GM23338 (cell line): ENCODE measurements at regions not wholly inside any gene's neighbourhood (a gene's known extent, or its start where the extent isn't known, plus 50 kb on each side); places are given as distances from the start of the nearest gene placed in this dataset.

ENCODE experiments used
- ATAC-seq: fragments of 200-7000 bp; cut with Tn5 transposase; 3 replicates; pipeline ENCODE4 v1.9.1; 2020
- DNase-seq: peaks from one replicate; pipeline ENCODE4 v3.0.0-alpha.2; 2015; ENCODE audit warnings: low spot score
- H2AFZ ChIP-seq: fragments of 200-600 bp; sonication (generic); 2 replicates; pipeline ENCODE4 v1.8.0; 2016; ENCODE audit warnings: antibody characterized with exemption, mild to moderate bottlenecking, moderate library complexity
- H3F3A ChIP-seq: fragments of 200-600 bp; sonication (generic); replicated peaks from 2 replicates; pipeline ENCODE4 v1.8.0; 2017; ENCODE audit warnings: antibody characterized with exemption, mixed run types, low read depth
- H3K27ac ChIP-seq: fragments of 200-600 bp; sonication (generic); 2 replicates; pipeline ENCODE4 v1.6.1; 2016; ENCODE audit warnings: low read depth
- H3K27me3 ChIP-seq: fragments of 200-600 bp; sonication (generic); 2 replicates; pipeline ENCODE4 v1.8.0; 2016; ENCODE audit warnings: mild to moderate bottlenecking, mixed run types, moderate library complexity; ENCODE audit not compliant: insufficient read depth
- H3K36me3 ChIP-seq: fragments of 200-600 bp; sonication (generic); 2 replicates; pipeline ENCODE4 v1.8.0; 2016; ENCODE audit warnings: mild to moderate bottlenecking; ENCODE audit not compliant: insufficient read depth
- H3K4me1 ChIP-seq: fragments of 200-600 bp; sonication (generic); 2 replicates; pipeline ENCODE4 v1.8.0; 2016; ENCODE audit warnings: mild to moderate bottlenecking, moderate library complexity; ENCODE audit not compliant: insufficient read depth
- H3K4me2 ChIP-seq: fragments of 200-600 bp; sonication (generic); 2 replicates; pipeline ENCODE4 v1.7.1; 2017; ENCODE audit warnings: mixed run types
- H3K4me3 ChIP-seq: fragments of 200-600 bp; sonication (generic); 2 replicates; pipeline ENCODE4 v1.6.1; 2016; ENCODE audit warnings: mixed run types
- H3K79me2 ChIP-seq: fragments of 200-600 bp; sonication (generic); replicated peaks from 2 replicates; pipeline ENCODE4 v1.8.0; 2017; ENCODE audit warnings: mild to moderate bottlenecking; ENCODE audit not compliant: insufficient read depth
- H3K9me2 ChIP-seq: fragments of 200-600 bp; sonication (generic); 2 replicates; pipeline ENCODE4 v1.8.0; 2017; ENCODE audit not compliant: insufficient read depth
- H4K20me1 ChIP-seq: fragments of 200-600 bp; sonication (generic); replicated peaks from 2 replicates; pipeline ENCODE4 v1.8.0; 2017; ENCODE audit warnings: mild to moderate bottlenecking; ENCODE audit not compliant: insufficient read depth
- H3K27ac Mint-ChIP-seq: 2 replicates; pipeline ENCODE4 v1.8.0; 2020; ENCODE audit warnings: inconsistent platforms, mild to moderate bottlenecking, moderate library complexity, mixed read lengths
- H3K27me3 Mint-ChIP-seq: 3 replicates; pipeline ENCODE4 v1.8.0; 2022; ENCODE audit warnings: low read depth, mild to moderate bottlenecking, moderate library complexity, mixed read lengths, inconsistent platforms; ENCODE audit not compliant: insufficient read depth, poor library complexity
- H3K36me3 Mint-ChIP-seq: 3 replicates; pipeline ENCODE4 v1.8.0; 2021; ENCODE audit warnings: low read depth, mild to moderate bottlenecking, inconsistent platforms, moderate library complexity, mixed read lengths
- H3K4me1 Mint-ChIP-seq: 3 replicates; pipeline ENCODE4 v1.8.0; 2020; ENCODE audit warnings: mild to moderate bottlenecking, inconsistent platforms, mixed read lengths
- H3K4me3 Mint-ChIP-seq: 3 replicates; pipeline ENCODE4 v1.8.0; 2021; ENCODE audit warnings: moderate library complexity, mild to moderate bottlenecking, inconsistent platforms, mixed read lengths
- H3K9me3 Mint-ChIP-seq: 3 replicates; pipeline ENCODE4 v1.8.0; 2020; ENCODE audit warnings: moderate library complexity, mild to moderate bottlenecking, inconsistent platforms, mixed read lengths
- EZH2 ChIP-seq: fragments of 200-600 bp; sonication (generic); IDR thresholded peaks from one replicate; pipeline ENCODE4 v1.8.0; 2017; ENCODE audit warnings: antibody characterized with exemption, mild to moderate bottlenecking, low read depth; ENCODE audit not compliant: unreplicated experiment
- JUNB ChIP-seq: IDR thresholded peaks from one replicate; pipeline ENCODE4 v1.6.1; 2016; ENCODE audit warnings: antibody characterized with exemption; ENCODE audit not compliant: unreplicated experiment
- NANOG ChIP-seq: IDR thresholded peaks from 2 replicates; pipeline ENCODE4 v1.6.1; 2016; ENCODE audit warnings: antibody characterized with exemption, borderline replicate concordance
- POLR2AphosphoS5 ChIP-seq: IDR thresholded peaks from 2 replicates; pipeline ENCODE4 v1.6.1; 2016; ENCODE audit warnings: antibody characterized with exemption, low read depth
- ZNF114 ChIP-seq: fragments of 250-450 bp; sonication (Bioruptor Pico); IDR thresholded peaks from 2 replicates; pipeline ENCODE4 v1.5.0; 2020; ENCODE audit warnings: mild to moderate bottlenecking, moderate library complexity
- ZNF331 ChIP-seq: fragments of 250-450 bp; sonication (Bioruptor Pico); IDR thresholded peaks from 2 replicates; pipeline ENCODE4 v1.5.0; 2020; ENCODE audit warnings: low read depth, mild to moderate bottlenecking, moderate library complexity
- TF ChIP-seq, protein P1 (sequence below), 2 experiments: fragments of 200-600 bp in 1 of 2; sonication (generic) in 1 of 2; conservative IDR thresholded peaks; 2 replicates each; pipeline versions ENCODE4 v1.5.1 to v1.6.1; 2016 to 2017; ENCODE audit warnings: antibody characterized with exemption in 2 of 2, low read depth in 2 of 2, mild to moderate bottlenecking in 2 of 2, moderate library complexity in 1 of 2
- TF ChIP-seq, protein P2 (sequence below): IDR thresholded peaks from 2 replicates; pipeline ENCODE4 v1.6.1; 2016; ENCODE audit warnings: antibody characterized with exemption
- TF ChIP-seq, protein P3 (sequence below): fragments of 250-450 bp; sonication (Bioruptor Pico); IDR thresholded peaks from 2 replicates; pipeline ENCODE4 v1.5.0; 2020; ENCODE audit warnings: mild to moderate bottlenecking, moderate library complexity

DNA sequence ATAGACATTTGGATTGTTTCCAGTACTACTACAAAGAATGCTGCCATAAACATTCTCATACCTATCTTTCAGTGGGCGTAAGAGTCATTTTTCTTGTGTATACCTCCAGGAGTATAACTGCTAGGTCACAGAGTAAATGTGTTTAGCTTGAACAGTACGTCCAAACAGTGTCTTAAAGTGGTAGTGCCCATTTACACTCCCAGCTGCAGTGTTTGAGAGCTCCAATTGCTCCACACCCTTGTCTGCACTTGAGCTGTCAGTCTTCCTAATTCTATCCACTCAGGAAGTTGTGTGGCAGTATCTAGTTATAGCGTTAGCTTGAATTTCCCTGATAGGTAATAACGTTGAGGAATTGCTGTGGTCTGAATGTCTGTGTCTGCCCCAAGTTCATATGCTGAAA is 404.7 kb upstream of the PPP2R3A start:
- H3K4me3 Mint-ChIP-seq, result no peak overlapping the region
- Histone ChIP-seq H3K4me3 (no peak overlapping the region), H2AFZ (no peak overlapping the region), H3K4me2 (no peak overlapping the region), H3F3A (no peaks in the 10 kb centered on the region), H4K20me1 (no peaks in the 10 kb centered on the region), H3K79me2 (no peaks in the 10 kb centered on the region), H3K9me2 (peaks cover 29% of the 10 kb centered on the region), H3K27me3 (no peaks in the 10 kb centered on the region), H3K4me1 (no peaks in the 10 kb centered on the region; the same call in 1 of the 2 replicates), H3K36me3 (no peaks in the 10 kb centered on the region), H3K27ac (no peak overlapping the region)
- no peak for TF ChIP-seq POLR2AphosphoS5
- TF ChIP-seq, protein P1, sequence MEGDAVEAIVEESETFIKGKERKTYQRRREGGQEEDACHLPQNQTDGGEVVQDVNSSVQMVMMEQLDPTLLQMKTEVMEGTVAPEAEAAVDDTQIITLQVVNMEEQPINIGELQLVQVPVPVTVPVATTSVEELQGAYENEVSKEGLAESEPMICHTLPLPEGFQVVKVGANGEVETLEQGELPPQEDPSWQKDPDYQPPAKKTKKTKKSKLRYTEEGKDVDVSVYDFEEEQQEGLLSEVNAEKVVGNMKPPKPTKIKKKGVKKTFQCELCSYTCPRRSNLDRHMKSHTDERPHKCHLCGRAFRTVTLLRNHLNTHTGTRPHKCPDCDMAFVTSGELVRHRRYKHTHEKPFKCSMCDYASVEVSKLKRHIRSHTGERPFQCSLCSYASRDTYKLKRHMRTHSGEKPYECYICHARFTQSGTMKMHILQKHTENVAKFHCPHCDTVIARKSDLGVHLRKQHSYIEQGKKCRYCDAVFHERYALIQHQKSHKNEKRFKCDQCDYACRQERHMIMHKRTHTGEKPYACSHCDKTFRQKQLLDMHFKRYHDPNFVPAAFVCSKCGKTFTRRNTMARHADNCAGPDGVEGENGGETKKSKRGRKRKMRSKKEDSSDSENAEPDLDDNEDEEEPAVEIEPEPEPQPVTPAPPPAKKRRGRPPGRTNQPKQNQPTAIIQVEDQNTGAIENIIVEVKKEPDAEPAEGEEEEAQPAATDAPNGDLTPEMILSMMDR (conservative IDR thresholded peaks at IDR 0.05; ENCODE audit: low read depth in 2 of 2), result no peak
- TF ChIP-seq, protein P2, sequence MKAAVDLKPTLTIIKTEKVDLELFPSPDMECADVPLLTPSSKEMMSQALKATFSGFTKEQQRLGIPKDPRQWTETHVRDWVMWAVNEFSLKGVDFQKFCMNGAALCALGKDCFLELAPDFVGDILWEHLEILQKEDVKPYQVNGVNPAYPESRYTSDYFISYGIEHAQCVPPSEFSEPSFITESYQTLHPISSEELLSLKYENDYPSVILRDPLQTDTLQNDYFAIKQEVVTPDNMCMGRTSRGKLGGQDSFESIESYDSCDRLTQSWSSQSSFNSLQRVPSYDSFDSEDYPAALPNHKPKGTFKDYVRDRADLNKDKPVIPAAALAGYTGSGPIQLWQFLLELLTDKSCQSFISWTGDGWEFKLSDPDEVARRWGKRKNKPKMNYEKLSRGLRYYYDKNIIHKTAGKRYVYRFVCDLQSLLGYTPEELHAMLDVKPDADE, result no peak
- TF ChIP-seq NANOG, result no peak
- H3K4me1 Mint-ChIP-seq, result no peaks in the 10 kb centered on the region; the same call in 2 of the 3 replicates
- H3K9me3 Mint-ChIP-seq, result no peaks in the 10 kb centered on the region
- H3K27ac Mint-ChIP-seq, result no peak overlapping the region
- no peak for DNase-seq
- peaks cover 2% of the 10 kb centered on the region for H3K27me3 Mint-ChIP-seq
- ATAC-seq, result no peak
- H3K36me3 Mint-ChIP-seq, result no peaks in the 10 kb centered on the region

DNA sequence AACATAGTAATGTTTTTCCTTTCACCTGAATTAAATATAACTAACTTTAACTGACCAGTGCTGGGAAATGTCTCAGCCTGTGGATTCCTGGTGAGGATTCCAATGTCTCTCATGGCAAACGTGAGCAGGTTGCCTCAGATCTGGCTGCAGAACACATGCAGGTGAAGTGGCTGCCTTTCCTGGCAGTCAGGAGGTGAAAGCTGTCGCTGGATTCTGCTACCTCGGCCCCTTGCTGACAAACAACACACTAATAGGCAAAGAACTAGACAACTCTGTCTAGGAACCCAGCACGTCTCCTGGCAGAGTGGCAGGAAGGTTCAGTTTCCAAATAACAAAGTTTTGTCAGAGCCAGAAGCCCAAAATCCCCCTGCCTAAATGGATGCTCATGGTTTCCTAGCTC is 400.8 kb upstream of the PPP2R3A start:
- no peak for ATAC-seq
- H4K20me1 ChIP-seq, result no peaks in the 10 kb centered on the region
- TF ChIP-seq, protein P2, result no peak
- no peak for TF ChIP-seq JUNB
- TF ChIP-seq NANOG, result no peak
- no peak for TF ChIP-seq EZH2
- TF ChIP-seq, protein P3, sequence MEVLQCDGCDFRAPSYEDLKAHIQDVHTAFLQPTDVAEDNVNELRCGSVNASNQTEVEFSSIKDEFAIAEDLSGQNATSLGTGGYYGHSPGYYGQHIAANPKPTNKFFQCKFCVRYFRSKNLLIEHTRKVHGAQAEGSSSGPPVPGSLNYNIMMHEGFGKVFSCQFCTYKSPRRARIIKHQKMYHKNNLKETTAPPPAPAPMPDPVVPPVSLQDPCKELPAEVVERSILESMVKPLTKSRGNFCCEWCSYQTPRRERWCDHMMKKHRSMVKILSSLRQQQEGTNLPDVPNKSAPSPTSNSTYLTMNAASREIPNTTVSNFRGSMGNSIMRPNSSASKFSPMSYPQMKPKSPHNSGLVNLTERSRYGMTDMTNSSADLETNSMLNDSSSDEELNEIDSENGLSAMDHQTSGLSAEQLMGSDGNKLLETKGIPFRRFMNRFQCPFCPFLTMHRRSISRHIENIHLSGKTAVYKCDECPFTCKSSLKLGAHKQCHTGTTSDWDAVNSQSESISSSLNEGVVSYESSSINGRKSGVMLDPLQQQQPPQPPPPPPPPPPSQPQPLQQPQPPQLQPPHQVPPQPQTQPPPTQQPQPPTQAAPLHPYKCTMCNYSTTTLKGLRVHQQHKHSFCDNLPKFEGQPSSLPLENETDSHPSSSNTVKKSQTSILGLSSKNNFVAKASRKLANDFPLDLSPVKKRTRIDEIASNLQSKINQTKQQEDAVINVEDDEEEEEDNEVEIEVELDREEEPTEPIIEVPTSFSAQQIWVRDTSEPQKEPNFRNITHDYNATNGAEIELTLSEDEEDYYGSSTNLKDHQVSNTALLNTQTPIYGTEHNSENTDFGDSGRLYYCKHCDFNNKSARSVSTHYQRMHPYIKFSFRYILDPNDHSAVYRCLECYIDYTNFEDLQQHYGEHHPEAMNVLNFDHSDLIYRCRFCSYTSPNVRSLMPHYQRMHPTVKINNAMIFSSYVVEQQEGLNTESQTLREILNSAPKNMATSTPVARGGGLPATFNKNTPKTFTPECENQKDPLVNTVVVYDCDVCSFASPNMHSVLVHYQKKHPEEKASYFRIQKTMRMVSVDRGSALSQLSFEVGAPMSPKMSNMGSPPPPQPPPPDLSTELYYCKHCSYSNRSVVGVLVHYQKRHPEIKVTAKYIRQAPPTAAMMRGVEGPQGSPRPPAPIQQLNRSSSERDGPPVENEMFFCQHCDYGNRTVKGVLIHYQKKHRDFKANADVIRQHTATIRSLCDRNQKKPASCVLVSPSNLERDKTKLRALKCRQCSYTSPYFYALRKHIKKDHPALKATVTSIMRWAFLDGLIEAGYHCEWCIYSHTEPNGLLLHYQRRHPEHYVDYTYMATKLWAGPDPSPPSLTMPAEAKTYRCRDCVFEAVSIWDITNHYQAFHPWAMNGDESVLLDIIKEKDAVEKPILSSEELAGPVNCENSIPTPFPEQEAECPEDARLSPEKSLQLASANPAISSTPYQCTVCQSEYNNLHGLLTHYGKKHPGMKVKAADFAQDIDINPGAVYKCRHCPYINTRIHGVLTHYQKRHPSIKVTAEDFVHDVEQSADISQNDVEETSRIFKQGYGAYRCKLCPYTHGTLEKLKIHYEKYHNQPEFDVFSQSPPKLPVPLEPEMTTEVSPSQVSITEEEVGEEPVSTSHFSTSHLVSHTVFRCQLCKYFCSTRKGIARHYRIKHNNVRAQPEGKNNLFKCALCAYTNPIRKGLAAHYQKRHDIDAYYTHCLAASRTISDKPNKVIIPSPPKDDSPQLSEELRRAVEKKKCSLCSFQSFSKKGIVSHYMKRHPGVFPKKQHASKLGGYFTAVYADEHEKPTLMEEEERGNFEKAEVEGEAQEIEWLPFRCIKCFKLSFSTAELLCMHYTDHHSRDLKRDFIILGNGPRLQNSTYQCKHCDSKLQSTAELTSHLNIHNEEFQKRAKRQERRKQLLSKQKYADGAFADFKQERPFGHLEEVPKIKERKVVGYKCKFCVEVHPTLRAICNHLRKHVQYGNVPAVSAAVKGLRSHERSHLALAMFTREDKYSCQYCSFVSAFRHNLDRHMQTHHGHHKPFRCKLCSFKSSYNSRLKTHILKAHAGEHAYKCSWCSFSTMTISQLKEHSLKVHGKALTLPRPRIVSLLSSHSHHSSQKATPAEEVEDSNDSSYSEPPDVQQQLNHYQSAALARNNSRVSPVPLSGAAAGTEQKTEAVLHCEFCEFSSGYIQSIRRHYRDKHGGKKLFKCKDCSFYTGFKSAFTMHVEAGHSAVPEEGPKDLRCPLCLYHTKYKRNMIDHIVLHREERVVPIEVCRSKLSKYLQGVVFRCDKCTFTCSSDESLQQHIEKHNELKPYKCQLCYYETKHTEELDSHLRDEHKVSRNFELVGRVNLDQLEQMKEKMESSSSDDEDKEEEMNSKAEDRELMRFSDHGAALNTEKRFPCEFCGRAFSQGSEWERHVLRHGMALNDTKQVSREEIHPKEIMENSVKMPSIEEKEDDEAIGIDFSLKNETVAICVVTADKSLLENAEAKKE (CRISPR knock-in tag), result no peak
- no peak for TF ChIP-seq ZNF331
- TF ChIP-seq, protein P1 (conservative IDR thresholded peaks at IDR 0.05; ENCODE audit: low read depth in 2 of 2), result no peak
- TF ChIP-seq ZNF114 (CRISPR knock-in tag), result no peak

More for the DNA sequence above, 400.8 kb upstream of the PPP2R3A start:
- peaks cover 28% of the 10 kb centered on the region; the same call in 1 of the 2 replicates for H3K9me2 ChIP-seq
- no peak overlapping the region for H2AFZ ChIP-seq
- no peak for DNase-seq
- H3F3A ChIP-seq, result no peaks in the 10 kb centered on the region
- no peak overlapping the region for H3K4me3 ChIP-seq
- no peak overlapping the region for H3K4me2 ChIP-seq
- Mint-ChIP-seq H3K27ac (no peak overlapping the region), H3K4me3 (no peak overlapping the region), H3K4me1 (no peaks in the 10 kb centered on the region; the same call in 2 of the 3 replicates), H3K36me3 (no peaks in the 10 kb centered on the region), H3K9me3 (no peaks in the 10 kb centered on the region; the same call in 2 of the 3 replicates), H3K27me3 (peaks cover 4% of the 10 kb centered on the region)
- no peaks in the 10 kb centered on the region; the same call in 1 of the 2 replicates for H3K4me1 ChIP-seq
- no peaks in the 10 kb centered on the region for H3K27me3 ChIP-seq
- H3K36me3 ChIP-seq, result no peaks in the 10 kb centered on the region
- no peaks in the 10 kb centered on the region for H3K79me2 ChIP-seq
- H3K27ac ChIP-seq, result no peak overlapping the region
